Fibroblast of lung (primary cell): ENCODE measurements at regions not wholly inside any gene's neighbourhood (a gene's known extent, or its start where the extent isn't known, plus 50 kb on each side); places are given as distances from the start of the nearest gene placed in this dataset.
"Not testable (repeated sequence)": the region's sequence is repeated elsewhere in the genome, so short reads cannot be mapped to it uniquely, and the experiment has no call there.

ENCODE experiments used
- CTCF ChIP-seq, 2 donors: IDR thresholded peaks in 1 of 2; conservative IDR thresholded peaks in 1 of 2; 1 replicate in 1 of 2; 2 replicates in 1 of 2; pipeline ENCODE4 v1.5.1; 2011 to 2012; ENCODE audit warnings: low read length in 2 of 2, control low read depth in 1 of 2, inconsistent platforms in 1 of 2, low read depth in 1 of 2, mild to moderate bottlenecking in 1 of 2
- EZH2 ChIP-seq: IDR thresholded peaks from 2 replicates; pipeline ENCODE4 v1.5.1; 2012; ENCODE audit warnings: low read length, control low read depth, mild to moderate bottlenecking; ENCODE audit errors: missing control alignments

DNA sequence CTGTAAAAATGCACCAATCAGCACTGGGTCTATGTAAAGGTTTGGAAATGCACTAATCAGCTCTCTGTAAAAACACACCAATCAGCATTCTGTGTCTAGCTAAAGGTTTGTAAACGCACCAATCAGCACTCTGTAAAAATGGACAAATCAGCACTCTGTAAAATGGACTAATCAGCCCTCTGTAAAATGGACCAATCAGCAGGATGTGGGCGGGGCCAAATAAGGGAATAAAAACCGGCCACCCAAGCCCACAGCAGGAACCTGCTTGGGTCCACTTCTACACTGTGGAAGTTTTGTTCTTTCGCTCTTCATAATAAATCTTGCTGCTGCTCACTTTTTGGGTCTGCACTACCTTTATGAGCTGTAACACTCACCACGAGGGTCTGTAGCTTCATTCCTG is 101.0 kb downstream of the SMC2 start:
- TF ChIP-seq CTCF (conservative IDR thresholded peaks at IDR 0.05 in 1 of 2, IDR thresholded peaks at IDR 0.05 in 1 of 2; ENCODE audit: low read depth in 1 of 2, low read length in 2 of 2); EZH2: not testable (repeated sequence)
